ENCODE measurements at regions not wholly inside any gene's neighbourhood (a gene's known extent, or its start where the extent isn't known, plus 50 kb on each side); places are given as distances from the start of the nearest gene placed in this dataset.

GRCh38 chr13:22082437-22083100 is 411.7 kb downstream of the FGF9 start:
- Histone ChIP-seq H3K79me1 (ENCODE audit: insufficient read depth, low read depth, low read length, poor library complexity, severe bottlenecking) (no peaks in the 10 kb centered on the region), H4K8ac (replicated peaks; ENCODE audit: insufficient read length, low read depth, low read length) (no peak overlapping the region), H3K9ac (ENCODE audit: extremely low read depth, insufficient read length, low read length) (no peak overlapping the region), H3K4ac (ENCODE audit: low read depth, low read length) (no peak overlapping the region), H4K20me1 (ENCODE audit: control insufficient read depth, insufficient read depth, insufficient read length) (peaks cover 3% of the 10 kb centered on the region), H3K9me3 (ENCODE audit: control insufficient read depth, low read depth, low read length) (no peaks in the 10 kb centered on the region), H3K14ac (ENCODE audit: insufficient read depth, low read length) (no peak overlapping the region), H2BK20ac (ENCODE audit: low read depth, low read length, poor library complexity, severe bottlenecking) (no peak overlapping the region), H3K4me1 (ENCODE audit: insufficient read depth, low read length) (peaks cover 2% of the 10 kb centered on the region; the same call in 1 of the 2 replicates), H2BK15ac (ENCODE audit: low read depth, low read length) (no peak overlapping the region), H3K27ac (ENCODE audit: insufficient read length, low read depth, low read length) (no peak overlapping the region), H2AFZ (ENCODE audit: low read length) (no peak overlapping the region), H3T11ph (ENCODE audit: low read length) (no peak overlapping the region), H4K5ac (ENCODE audit: insufficient read length, low read depth, low read length) (no peak overlapping the region), H3K23ac (ENCODE audit: insufficient read length, low read depth, low read length) (no peak overlapping the region), H2BK5ac (ENCODE audit: insufficient read length, low read length) (no peak overlapping the region), H3K27me3 (ENCODE audit: insufficient read depth, low read length) (peaks cover 4% of the 10 kb centered on the region; the same call in 1 of the 2 replicates), H3K79me2 (ENCODE audit: insufficient read depth, low read length) (no peaks in the 10 kb centered on the region), H3K56ac (ENCODE audit: insufficient read length, low read depth, low read length) (no peak overlapping the region), H2BK120ac (ENCODE audit: low read depth, low read length, poor library complexity, severe bottlenecking) (no peak overlapping the region), H3K4me2 (ENCODE audit: insufficient read depth, insufficient read length, low read length) (no peak overlapping the region), H2AK5ac (ENCODE audit: insufficient read length, low read length) (no peak overlapping the region), H3K23me2 (ENCODE audit: insufficient read length, low read depth, low read length, poor library complexity, severe bottlenecking) (no peaks in the 10 kb centered on the region), H4K91ac (ENCODE audit: insufficient read length, low read depth, low read length) (no peak overlapping the region), H3K18ac (ENCODE audit: insufficient read length, low read depth, low read length) (no peak overlapping the region), H2BK12ac (ENCODE audit: insufficient read length, low read depth, low read length) (no peak overlapping the region)
- no peak for TF ChIP-seq CTCF (conservative IDR thresholded peaks at IDR 0.05)
- H3K36me3 Mint-ChIP-seq (ENCODE audit: insufficient read depth in 1 of 3, low read depth in 3 of 3) = no peaks in the 10 kb centered on the region
- no peak overlapping the region for H3K4me3 Mint-ChIP-seq
- no peak for DNase-seq
- H3K27me3 Mint-ChIP-seq (ENCODE audit: low read depth) = peaks cover 59% of the 10 kb centered on the region
- peaks cover 4 to 11% of the 10 kb centered on the region in 2 experiments for H3K4me1 Mint-ChIP-seq
- H3K9me3 Mint-ChIP-seq = no peaks in the 10 kb centered on the region
- WGBS (ENCODE audit: extremely low coverage, insufficient read length, low lambda C conversion rate) = no CpG with 5 or more reads among the region's 2 CpGs
- no peak overlapping the region for H3K27ac Mint-ChIP-seq
